H1 (cell line): ENCODE measurements at regions not wholly inside any gene's neighbourhood (a gene's known extent, or its start where the extent isn't known, plus 50 kb on each side); places are given as distances from the start of the nearest gene placed in this dataset.

ENCODE experiments used
- CTCF ChIA-PET: fragments of 300-600 bp; sonication (Branson Sonifier 250); formaldehyde crosslinking; loops from one replicate; lab custom pipeline; 2021; ENCODE audit not compliant: partially characterized antibody; lab: Charles Lee
- POLR2A ChIA-PET: fragments of 300-600 bp; sonication (Branson Sonifier 250); formaldehyde crosslinking; loops from one replicate; lab custom pipeline; 2021; ENCODE audit warnings: inconsistent platforms; ENCODE audit not compliant: partially characterized antibody; lab: Charles Lee
- DNase-seq, 2 experiments: peaks; one replicate each; pipeline versions ENCODE4 v3.0.0 to v3.0.0-alpha.2; 2010 to 2022; ENCODE audit warnings: low spot score in 2 of 2, low read depth in 1 of 2, mixed read lengths in 1 of 2
- FAIRE-seq: peaks from 2 replicates; lab custom pipeline; 2011; peaks lifted over from hg19 to GRCh38; lab: Jason Lieb, UNC
- H2AFZ ChIP-seq: 2 replicates; pipeline ENCODE4 v1.8.1; 2012; ENCODE audit warnings: low read length, inconsistent platforms
- H2AK5ac ChIP-seq: 2 replicates; pipeline ENCODE4 v1.6.1; 2013; ENCODE audit warnings: low read depth, low read length
- H2BK120ac ChIP-seq: replicated peaks from 2 replicates; pipeline ENCODE3; 2013; ENCODE audit warnings: low read depth, low read length, inconsistent platforms
- H2BK12ac ChIP-seq: 2 replicates; pipeline ENCODE4 v1.6.1; 2013; ENCODE audit warnings: low read depth, low read length
- H2BK15ac ChIP-seq: 2 replicates; pipeline ENCODE4 v1.6.1; 2013; ENCODE audit warnings: low read length
- H2BK20ac ChIP-seq: 2 replicates; pipeline ENCODE4 v1.6.1; 2013; ENCODE audit warnings: low read length
- H2BK5ac ChIP-seq: 2 replicates; pipeline ENCODE4 v1.6.1; 2013; ENCODE audit warnings: low read depth, low read length
- H3K14ac ChIP-seq: 2 replicates; pipeline ENCODE4 v1.6.1; 2013; ENCODE audit warnings: inconsistent platforms; ENCODE audit not compliant: insufficient read length
- H3K18ac ChIP-seq: 2 replicates; pipeline ENCODE4 v1.6.1; 2013; ENCODE audit warnings: low read length; ENCODE audit errors: extremely low read depth
- H3K23ac ChIP-seq: 2 replicates; pipeline ENCODE4 v1.6.1; 2013; ENCODE audit warnings: inconsistent platforms; ENCODE audit not compliant: insufficient read length
- H3K23me2 ChIP-seq: 2 replicates; pipeline ENCODE4 v1.6.1; 2013; ENCODE audit warnings: low read depth, low read length
- H3K27ac ChIP-seq: 2 replicates; pipeline ENCODE4 v1.6.1; 2011; ENCODE audit warnings: low read depth, low read length, inconsistent platforms
- H3K27me3 ChIP-seq, 4 experiments: replicated peaks in 1 of 4; 1 replicate in 1 of 4; 2 replicates in 3 of 4; pipeline versions ENCODE4 v1.6.1 to v1.8.1; 2011 to 2013; ENCODE audit warnings: low read length in 3 of 4, mild to moderate bottlenecking in 3 of 4, inconsistent platforms in 2 of 4, mixed read lengths in 2 of 4, moderate library complexity in 1 of 4; ENCODE audit not compliant: control insufficient read depth in 3 of 4, insufficient read depth in 3 of 4; ENCODE audit errors: extremely low read depth in 1 of 4
- H3K36me3 ChIP-seq, 4 experiments: 2 replicates each; pipeline versions ENCODE4 v1.6.1 to v1.8.1; 2011 to 2013; ENCODE audit warnings: mild to moderate bottlenecking in 4 of 4, low read length in 3 of 4, moderate library complexity in 2 of 4, control low read depth in 1 of 4, inconsistent platforms in 1 of 4; ENCODE audit not compliant: insufficient read depth in 4 of 4, control insufficient read depth in 2 of 4
- H3K4ac ChIP-seq: replicated peaks from 2 replicates; pipeline ENCODE3; 2013; ENCODE audit warnings: low read length, low read depth, mixed read lengths, inconsistent platforms; ENCODE audit not compliant: insufficient read length
- H3K4me1 ChIP-seq, 4 experiments: replicated peaks in 1 of 4; 1 replicate in 1 of 4; 2 replicates in 3 of 4; pipeline versions ENCODE4 v1.6.1 to v1.8.1; 2011 to 2013; ENCODE audit warnings: low read length in 3 of 4, inconsistent platforms in 2 of 4, mixed read lengths in 1 of 4; ENCODE audit not compliant: insufficient read depth in 4 of 4, control insufficient read depth in 3 of 4
- H3K4me2 ChIP-seq, 2 experiments: 2 replicates each; pipeline versions ENCODE4 v1.6.1 to v1.8.1; 2011 to 2013; ENCODE audit warnings: low read depth in 2 of 2, low read length in 2 of 2, control low read depth in 1 of 2, inconsistent platforms in 1 of 2, mild to moderate bottlenecking in 1 of 2; ENCODE audit not compliant: insufficient read depth in 1 of 2
- H3K4me3 ChIP-seq, 4 experiments: fragments of 200-600, 300-600 bp in 1 of 4; sonication (generic), shearing (Covaris generic), sonication (Bioruptor Twin) in 1 of 4; 2 replicates each; pipeline versions ENCODE4 v1.5.1 to v1.8.1; 2011 to 2016; ENCODE audit warnings: low read length in 4 of 4, low read depth in 3 of 4, control low read depth in 2 of 4, inconsistent platforms in 2 of 4, mild to moderate bottlenecking in 2 of 4, mixed read lengths in 1 of 4, moderate library complexity in 1 of 4; ENCODE audit not compliant: insufficient read depth in 2 of 4; ENCODE audit errors: extremely low read depth in 1 of 4
- H3K56ac ChIP-seq: replicated peaks from 2 replicates; pipeline ENCODE3; 2013; ENCODE audit warnings: low read depth, mild to moderate bottlenecking, mixed read lengths, low read length, inconsistent platforms; ENCODE audit not compliant: insufficient read length
- H3K79me1 ChIP-seq: 2 replicates; pipeline ENCODE4 v1.6.1; 2013; ENCODE audit warnings: low read depth, low read length, control low read depth
- H3K79me2 ChIP-seq, 2 experiments: 2 replicates each; pipeline versions ENCODE4 v1.6.1 to v1.8.1; 2012 to 2013; ENCODE audit warnings: low read length in 2 of 2, mild to moderate bottlenecking in 2 of 2, inconsistent platforms in 1 of 2; ENCODE audit not compliant: insufficient read depth in 2 of 2, control insufficient read depth in 1 of 2
- H3K9ac ChIP-seq, 4 experiments: replicated peaks in 1 of 4; 1 replicate in 1 of 4; 2 replicates in 3 of 4; pipeline versions ENCODE4 v1.6.1 to v1.8.1; 2011 to 2013; ENCODE audit warnings: low read depth in 3 of 4, low read length in 3 of 4, control low read depth in 2 of 4, mild to moderate bottlenecking in 2 of 4, moderate library complexity in 2 of 4, inconsistent platforms in 1 of 4; ENCODE audit errors: extremely low read depth in 1 of 4
- H3K9me3 ChIP-seq, 2 experiments: 2 replicates each; pipeline versions ENCODE4 v1.6.1 to v1.8.1; 2012 to 2013; ENCODE audit warnings: mild to moderate bottlenecking in 2 of 2, moderate library complexity in 2 of 2, control low read depth in 1 of 2, inconsistent platforms in 1 of 2, low read depth in 1 of 2, low read length in 1 of 2, mixed read lengths in 1 of 2; ENCODE audit not compliant: insufficient read depth in 2 of 2
- H4K20me1 ChIP-seq, 2 experiments: replicated peaks in 1 of 2; 2 replicates each; pipeline versions ENCODE3 to v1.8.1; 2011 to 2013; ENCODE audit warnings: inconsistent platforms in 2 of 2, low read length in 2 of 2, mild to moderate bottlenecking in 1 of 2; ENCODE audit not compliant: insufficient read depth in 2 of 2, control insufficient read depth in 1 of 2
- H4K5ac ChIP-seq: 2 replicates; pipeline ENCODE4 v1.6.1; 2013; ENCODE audit warnings: low read length, low read depth, mixed read lengths, inconsistent platforms; ENCODE audit not compliant: insufficient read length
- H4K8ac ChIP-seq: 2 replicates; pipeline ENCODE4 v1.8.0; 2013; ENCODE audit warnings: mild to moderate bottlenecking, moderate library complexity, low read length, inconsistent platforms; ENCODE audit not compliant: insufficient read depth; ENCODE audit errors: extremely low read depth
- H4K91ac ChIP-seq: replicated peaks from 2 replicates; pipeline ENCODE3; 2013; ENCODE audit warnings: low read length, mixed read lengths, inconsistent platforms; ENCODE audit not compliant: insufficient read length
- ASH2L ChIP-seq: fragments of 200-600, 300-600 bp; sonication (generic); IDR thresholded peaks from one replicate; pipeline ENCODE4 v1.7.1; 2017; ENCODE audit warnings: low read length
- BACH1 ChIP-seq: IDR thresholded peaks from 2 replicates; pipeline ENCODE4 v1.6.1; 2012; ENCODE audit warnings: low read length, improper control_type of control experiment
- CHD2 ChIP-seq: IDR thresholded peaks from 2 replicates; pipeline ENCODE4 v1.6.1; 2012; ENCODE audit warnings: low read length, improper control_type of control experiment
- JUND ChIP-seq: IDR thresholded peaks from 2 replicates; pipeline ENCODE4 v1.6.1; 2011; ENCODE audit warnings: mild to moderate bottlenecking, improper control_type of control experiment, low read length
- KDM5A ChIP-seq: fragments of 200-600 bp; IDR thresholded peaks from 2 replicates; pipeline ENCODE4 v1.7.1; 2012; ENCODE audit warnings: mild to moderate bottlenecking, low read length, inconsistent platforms, mixed read lengths
- SRF ChIP-seq: IDR thresholded peaks from 2 replicates; pipeline ENCODE4 v1.6.1; 2011; ENCODE audit warnings: mild to moderate bottlenecking, low read depth, low read length, moderate library complexity
- SUZ12 ChIP-seq: fragments of 200-600 bp; sonication (generic); IDR thresholded peaks from 2 replicates; pipeline ENCODE4 v1.6.1; 2012; ENCODE audit warnings: mild to moderate bottlenecking, inconsistent platforms, low read length, moderate library complexity, mixed read lengths
- TAF1 ChIP-seq: IDR thresholded peaks from 2 replicates; pipeline ENCODE4 v1.6.1; 2011; ENCODE audit warnings: mild to moderate bottlenecking, low read depth, low read length
- TBP ChIP-seq: IDR thresholded peaks from 2 replicates; pipeline ENCODE4 v1.6.1; 2011; ENCODE audit warnings: low read depth, low read length, improper control_type of control experiment
- YY1 ChIP-seq: IDR thresholded peaks from 2 replicates; pipeline ENCODE4 v1.6.1; 2011; ENCODE audit warnings: low read depth, mild to moderate bottlenecking, low read length
- WGBS, 2 experiments: shearing (Covaris generic) in 1 of 2; methylation state at CpG; one replicate each; pipeline versions ENCODE4 v1.1.6 to v1.1.7; 2013 to 2015; ENCODE audit warnings: low lambda C conversion rate in 2 of 2, mixed read lengths in 2 of 2, inconsistent platforms in 1 of 2, low coverage in 1 of 2, missing lambda C conversion rate in 1 of 2; ENCODE audit not compliant: insufficient replicate concordance in 2 of 2, insufficient coverage in 1 of 2, insufficient read length in 1 of 2; ENCODE audit errors: extremely low coverage in 1 of 2, missing lambda C conversion rate in 1 of 2; 5-methylcytosine and 5-hydroxymethylcytosine counted together
- TF ChIP-seq, protein P1 (sequence below), 3 experiments: IDR thresholded peaks; 1 replicate in 2 of 3; 2 replicates in 1 of 3; pipeline versions ENCODE4 v1.5.1 to v1.6.1; 2011; ENCODE audit warnings: low read length in 3 of 3, mild to moderate bottlenecking in 3 of 3, inconsistent platforms in 2 of 3, low read depth in 1 of 3, moderate library complexity in 1 of 3; ENCODE audit not compliant: insufficient read depth in 1 of 3; ENCODE audit errors: control extremely low read depth in 1 of 3

DNA sequence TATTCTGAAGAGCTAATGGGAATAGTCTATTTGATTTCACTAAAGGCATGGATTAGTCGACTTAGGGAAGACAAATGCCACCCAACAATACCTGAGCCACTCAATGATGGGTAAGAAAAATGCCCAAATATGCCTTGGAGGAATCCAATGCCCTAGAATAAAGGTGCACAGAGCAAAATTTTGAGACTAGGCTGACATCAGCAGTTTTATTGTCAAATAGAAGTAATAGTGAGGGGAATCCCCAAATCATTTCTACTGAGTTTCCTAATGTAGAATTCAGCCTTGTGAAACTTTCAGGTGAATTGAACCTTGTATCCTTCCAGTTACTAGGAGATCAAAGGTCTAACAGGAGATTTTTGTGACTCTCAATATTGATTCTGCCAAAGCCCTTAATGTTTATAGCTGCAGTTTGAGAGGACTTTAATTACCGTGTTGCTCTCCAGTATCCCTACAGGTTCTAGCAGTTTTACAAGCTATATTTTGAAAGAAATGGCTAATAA is 50.8 kb upstream of the THSD7B start:
- FAIRE-seq, result no peak
- no peak for DNase-seq
- no peak overlapping the region for H2BK12ac ChIP-seq
- H2BK120ac ChIP-seq, result no peak overlapping the region
- ChIA-PET CTCF (no interaction called here), POLR2A (no interaction called here)
- TF ChIP-seq TAF1, result no peak
- TF ChIP-seq TBP, result no peak
- no peak for TF ChIP-seq ASH2L
- TF ChIP-seq KDM5A, result no peak
- no peak for TF ChIP-seq YY1
- TF ChIP-seq CHD2, result no peak
- TF ChIP-seq, protein P1, sequence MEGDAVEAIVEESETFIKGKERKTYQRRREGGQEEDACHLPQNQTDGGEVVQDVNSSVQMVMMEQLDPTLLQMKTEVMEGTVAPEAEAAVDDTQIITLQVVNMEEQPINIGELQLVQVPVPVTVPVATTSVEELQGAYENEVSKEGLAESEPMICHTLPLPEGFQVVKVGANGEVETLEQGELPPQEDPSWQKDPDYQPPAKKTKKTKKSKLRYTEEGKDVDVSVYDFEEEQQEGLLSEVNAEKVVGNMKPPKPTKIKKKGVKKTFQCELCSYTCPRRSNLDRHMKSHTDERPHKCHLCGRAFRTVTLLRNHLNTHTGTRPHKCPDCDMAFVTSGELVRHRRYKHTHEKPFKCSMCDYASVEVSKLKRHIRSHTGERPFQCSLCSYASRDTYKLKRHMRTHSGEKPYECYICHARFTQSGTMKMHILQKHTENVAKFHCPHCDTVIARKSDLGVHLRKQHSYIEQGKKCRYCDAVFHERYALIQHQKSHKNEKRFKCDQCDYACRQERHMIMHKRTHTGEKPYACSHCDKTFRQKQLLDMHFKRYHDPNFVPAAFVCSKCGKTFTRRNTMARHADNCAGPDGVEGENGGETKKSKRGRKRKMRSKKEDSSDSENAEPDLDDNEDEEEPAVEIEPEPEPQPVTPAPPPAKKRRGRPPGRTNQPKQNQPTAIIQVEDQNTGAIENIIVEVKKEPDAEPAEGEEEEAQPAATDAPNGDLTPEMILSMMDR (IDR thresholded peaks at IDR 0.05; ENCODE audit: control extremely low read depth in 1 of 3, insufficient read depth in 1 of 3, low read depth in 1 of 3, low read length in 3 of 3), result no peak
- TF ChIP-seq SRF, result no peak
- TF ChIP-seq SUZ12, result no peak
- no peak for TF ChIP-seq JUND
- no peak for TF ChIP-seq BACH1
- no peak overlapping the region for H3K14ac ChIP-seq
- H4K5ac ChIP-seq, result no peak overlapping the region
- no peaks in the 10 kb centered on the region for H3K4me1 ChIP-seq
- no peak overlapping the region for H2BK15ac ChIP-seq
- no peak overlapping the region for H4K91ac ChIP-seq
- no peak overlapping the region for H3K23ac ChIP-seq
- H2AK5ac ChIP-seq, result no peak overlapping the region
- WGBS, 2 experiments, result 87% methylated on average over 2 of the region's 2 CpGs; no CpG with 5 or more reads in 1 of the 2 experiments
- no peak overlapping the region for H3K9ac ChIP-seq
- H3K4me3 ChIP-seq, result no peak overlapping the region
- no peaks in the 10 kb centered on the region for H3K79me1 ChIP-seq
- H3K4ac ChIP-seq, result no peak overlapping the region
- no peak overlapping the region for H2BK20ac ChIP-seq
- no peaks in the 10 kb centered on the region for H3K79me2 ChIP-seq
- no peak overlapping the region for H3K56ac ChIP-seq
- H4K8ac ChIP-seq, result no peak overlapping the region
- no peak overlapping the region for H3K4me2 ChIP-seq
- H3K9me3 ChIP-seq, result no peaks in the 10 kb centered on the region
- no peak overlapping the region for H2AFZ ChIP-seq
- H3K27me3 ChIP-seq, result no peaks in the 10 kb centered on the region
- no peak overlapping the region for H2BK5ac ChIP-seq
- H3K18ac ChIP-seq, result no peak overlapping the region
- no peaks in the 10 kb centered on the region for H3K36me3 ChIP-seq
- no peaks in the 10 kb centered on the region for H4K20me1 ChIP-seq
- no peak overlapping the region for H3K27ac ChIP-seq
- H3K23me2 ChIP-seq, result no peaks in the 10 kb centered on the region
